DND-41 (cell line): ENCODE measurements at regions not wholly inside any gene's neighbourhood (a gene's known extent, or its start where the extent isn't known, plus 50 kb on each side); places are given as distances from the start of the nearest gene placed in this dataset.

Experiments used
- ATAC-seq: fragments of 200-7000 bp; cut with Tn5 transposase; 3 replicates; pipeline ENCODE4 v1.9.1; 2021; ENCODE audit warnings: low read depth; ENCODE audit not compliant: insufficient read depth
- DNase-seq: peaks from one replicate; pipeline ENCODE4 v3.0.0-alpha.2; 2020
- H2AFZ ChIP-seq: 2 replicates; pipeline ENCODE4 v1.6.0; 2012; ENCODE audit warnings: low read depth, low read length
- H3K27ac ChIP-seq: 2 replicates; pipeline ENCODE4 v1.5.1; 2012; ENCODE audit warnings: low read length, inconsistent platforms
- H3K27me3 ChIP-seq: fragments of 200-600 bp; sonication (generic); 2 replicates; pipeline ENCODE4 v1.6.0; 2012; ENCODE audit warnings: low read length, mild to moderate bottlenecking, inconsistent platforms; ENCODE audit not compliant: insufficient read depth, poor library complexity
- H3K36me3 ChIP-seq: 2 replicates; pipeline ENCODE4 v1.5.1; 2012; ENCODE audit warnings: low read length, inconsistent platforms; ENCODE audit not compliant: insufficient read depth
- H3K4me1 ChIP-seq: 2 replicates; pipeline ENCODE4 v1.5.1; 2012; ENCODE audit warnings: mild to moderate bottlenecking, low read length; ENCODE audit not compliant: insufficient read depth
- H3K4me2 ChIP-seq: 2 replicates; pipeline ENCODE4 v1.6.0; 2012; ENCODE audit warnings: mild to moderate bottlenecking, moderate library complexity, low read length, inconsistent platforms; ENCODE audit not compliant: insufficient read depth
- H3K4me3 ChIP-seq, 2 experiments: fragments of 200-600 bp in 1 of 2; shearing (Covaris generic) in 1 of 2; 2 replicates each; pipeline ENCODE4 v1.5.1; 2012 to 2016; ENCODE audit warnings: inconsistent platforms in 2 of 2, low read length in 2 of 2, mild to moderate bottlenecking in 2 of 2, low read depth in 1 of 2, moderate library complexity in 1 of 2
- H3K79me2 ChIP-seq: 2 replicates; pipeline ENCODE4 v1.6.0; 2012; ENCODE audit warnings: low read length, inconsistent platforms; ENCODE audit not compliant: insufficient read depth
- H3K9ac ChIP-seq: 2 replicates; pipeline ENCODE4 v1.6.0; 2012; ENCODE audit warnings: low read depth, mild to moderate bottlenecking, inconsistent platforms, low read length, moderate library complexity
- H3K9me3 ChIP-seq: 2 replicates; pipeline ENCODE4 v1.5.1; 2012; ENCODE audit warnings: low read length, moderate library complexity, mild to moderate bottlenecking, inconsistent platforms; ENCODE audit not compliant: insufficient read depth, severe bottlenecking
- H4K20me1 ChIP-seq: 2 replicates; pipeline ENCODE4 v1.6.0; 2012; ENCODE audit warnings: low read length; ENCODE audit not compliant: insufficient read depth
- CTCF ChIP-seq: IDR thresholded peaks from 2 replicates; pipeline ENCODE4 v1.5.1; 2012; ENCODE audit warnings: borderline replicate concordance, low read length, moderate library complexity, mild to moderate bottlenecking; ENCODE audit not compliant: poor library complexity, severe bottlenecking; ENCODE audit errors: extremely low read depth
- EZH2 ChIP-seq: IDR thresholded peaks from 3 replicates; pipeline ENCODE4 v1.6.1; 2012; ENCODE audit warnings: borderline replicate concordance, low read depth, mild to moderate bottlenecking, moderate library complexity, low read length, inconsistent platforms; ENCODE audit not compliant: severe bottlenecking

- no peak overlapping the region for H3K27ac ChIP-seq
- no peak overlapping the region for H3K9ac ChIP-seq
- H3K9me3 ChIP-seq = no peaks in the 10 kb centered on the region
- TF ChIP-seq EZH2 (no peak), CTCF (no peak)
- H3K4me1 ChIP-seq = no peaks in the 10 kb centered on the region
- H2AFZ ChIP-seq = no peak overlapping the region
- no peaks in the 10 kb centered on the region for H3K79me2 ChIP-seq
- no peaks in the 10 kb centered on the region for H3K36me3 ChIP-seq
- ATAC-seq (no peak), DNase-seq (no peak)
- no peak overlapping the region for H3K4me2 ChIP-seq
- no peak overlapping the region for H3K4me3 ChIP-seq
- H3K27me3 ChIP-seq = no peaks in the 10 kb centered on the region
- no peaks in the 10 kb centered on the region for H4K20me1 ChIP-seq
These were observed 794.8 kb upstream of the LCORL start for GRCh38 chr4:18816228-18816895.

- DNase-seq = no peak
- Histone ChIP-seq H2AFZ (no peak overlapping the region), H3K27me3 (no peaks in the 10 kb centered on the region), H3K4me1 (no peaks in the 10 kb centered on the region), H3K79me2 (no peaks in the 10 kb centered on the region), H3K4me3 (no peak overlapping the region), H3K4me2 (no peak overlapping the region), H3K9ac (no peak overlapping the region), H3K9me3 (no peaks in the 10 kb centered on the region), H3K36me3 (no peaks in the 10 kb centered on the region), H3K27ac (no peak overlapping the region), H4K20me1 (no peaks in the 10 kb centered on the region)
- no peak for ATAC-seq
- TF ChIP-seq EZH2 (no peak), CTCF (no peak)
These were observed 794.2 kb upstream of the LCORL start for GRCh38 chr4:18815779-18816173.

GRCh38 chr4:18815081-18815778 lies 793.7 kb upstream of the LCORL start:
- no peak for ATAC-seq
- TF ChIP-seq CTCF (no peak), EZH2 (no peak)
- no peak overlapping the region for H2AFZ ChIP-seq

GRCh38 chr4:18813771-18814170 lies 792.2 kb upstream of the LCORL start:
- Histone ChIP-seq H4K20me1 (no peaks in the 10 kb centered on the region), H3K4me1 (no peaks in the 10 kb centered on the region), H3K9me3 (no peaks in the 10 kb centered on the region), H3K79me2 (no peaks in the 10 kb centered on the region), H3K36me3 (no peaks in the 10 kb centered on the region), H3K27ac (no peak overlapping the region), H3K9ac (no peak overlapping the region), H3K4me3 (no peak overlapping the region), H3K4me2 (no peak overlapping the region), H2AFZ (no peak overlapping the region), H3K27me3 (no peaks in the 10 kb centered on the region)
- no peak for ATAC-seq
- no peak for DNase-seq
- no peak for TF ChIP-seq EZH2
- TF ChIP-seq CTCF = no peak

More at GRCh38 chr4:18815081-18815778, 793.7 kb upstream of the LCORL start:
- no peaks in the 10 kb centered on the region for H3K9me3 ChIP-seq
- H4K20me1 ChIP-seq = no peaks in the 10 kb centered on the region
- H3K4me2 ChIP-seq = no peak overlapping the region
- no peaks in the 10 kb centered on the region for H3K27me3 ChIP-seq
- H3K4me1 ChIP-seq = no peaks in the 10 kb centered on the region
- H3K9ac ChIP-seq = no peak overlapping the region
- no peak for DNase-seq
- no peaks in the 10 kb centered on the region for H3K79me2 ChIP-seq
- H3K36me3 ChIP-seq = no peaks in the 10 kb centered on the region
- H3K4me3 ChIP-seq = no peak overlapping the region
- H3K27ac ChIP-seq = no peak overlapping the region
